Activated CD8-positive, alpha-beta T cell treated with anti-CD3 and anti-CD28 coated beads for 36 hours (primary cell): ENCODE measurements at regions not wholly inside any gene's neighbourhood (a gene's known extent, or its start where the extent isn't known, plus 50 kb on each side); places are given as distances from the start of the nearest gene placed in this dataset.

Source experiments
- ATAC-seq: fragments of 200-7000 bp; cut with Tn5 transposase; one replicate; pipeline ENCODE4 v1.10.0; 2021; ENCODE audit warnings: mild to moderate bottlenecking, moderate library complexity
- CTCF ChIA-PET: fragments of 350-600 bp; sonication (Branson Sonifier 250); formaldehyde crosslinking; loops from one replicate; lab custom pipeline; 2021; ENCODE audit warnings: antibody characterized with exemption; lab: Charles Lee
- POLR2A ChIA-PET: fragments of 350-600 bp; sonication (Branson Sonifier 250); formaldehyde crosslinking; loops from one replicate; lab custom pipeline; 2021; ENCODE audit warnings: antibody characterized with exemption; lab: Charles Lee
- DNase-seq: peaks from one replicate; pipeline ENCODE4 v3.0.0-alpha.2; 2020
- H3K27ac Mint-ChIP-seq: one replicate; pipeline ENCODE4 v1.8.0; 2021; ENCODE audit warnings: mild to moderate bottlenecking, mixed read lengths
- H3K27me3 Mint-ChIP-seq: one replicate; pipeline ENCODE4 v1.8.0; 2021; ENCODE audit warnings: mixed read lengths
- H3K36me3 Mint-ChIP-seq: one replicate; pipeline ENCODE4 v1.8.0; 2021; ENCODE audit warnings: low read depth, mixed read lengths
- H3K4me1 Mint-ChIP-seq: one replicate; pipeline ENCODE4 v1.8.0; 2021; ENCODE audit warnings: low read depth, mixed read lengths
- H3K4me3 Mint-ChIP-seq: one replicate; pipeline ENCODE4 v1.8.0; 2021; ENCODE audit warnings: mild to moderate bottlenecking, moderate library complexity, mixed read lengths
- H3K9me3 Mint-ChIP-seq: one replicate; pipeline ENCODE4 v1.8.0; 2021; ENCODE audit warnings: mixed read lengths
- CTCF ChIP-seq: fragments of 200-600 bp; IDR thresholded peaks from one replicate; pipeline ENCODE4 v1.8.0; 2022; ENCODE audit warnings: antibody characterized with exemption, mild to moderate bottlenecking
- intact Hi-C: fragments of 100-400 bp; cut with micrococcal nuclease; formaldehyde crosslinking; loops from one replicate; pipeline ENCODE4 v1.10.0; 2022

- TF ChIP-seq CTCF, result no peak
- no peaks in the 10 kb centered on the region for H3K9me3 Mint-ChIP-seq
- intact Hi-C loops, result loop anchor here (10.0 kb wide), 1 partner anchor 94 kb away; no protein-coding TSS in a partner anchor
- DNase-seq, result no peak
- peaks cover 19% of the 10 kb centered on the region for H3K27me3 Mint-ChIP-seq
- no peak overlapping the region for H3K4me3 Mint-ChIP-seq
- ChIA-PET CTCF (interaction anchor here (0.7 to 1.9 kb wide), 4 partner anchors 8 to 92 kb away, joined by 3 to 7 read pairs (median 6); no protein-coding TSS in a partner anchor), POLR2A (no interaction called here)
- ATAC-seq, result no peak
- H3K36me3 Mint-ChIP-seq, result no peaks in the 10 kb centered on the region
- H3K4me1 Mint-ChIP-seq, result no peaks in the 10 kb centered on the region
- no peak overlapping the region for H3K27ac Mint-ChIP-seq
Measured at GRCh38 chr13:27861165-27861564, 58.6 kb upstream of the PDX1 start.

GRCh38 chr13:27868641-27869435 is 51.0 kb upstream of the PDX1 start:
- ATAC-seq (no peak), DNase-seq (no peak)
- no peaks in the 10 kb centered on the region for H3K9me3 Mint-ChIP-seq
- H3K27ac Mint-ChIP-seq, result no peak overlapping the region
- no peak overlapping the region for H3K4me3 Mint-ChIP-seq
- no peaks in the 10 kb centered on the region for H3K4me1 Mint-ChIP-seq
- POLR2A ChIA-PET, result no interaction called here
- intact Hi-C loops, result loop anchor here (10.0 kb wide), 1 partner anchor 86 kb away; no protein-coding TSS in a partner anchor
- H3K27me3 Mint-ChIP-seq, result peaks cover 22% of the 10 kb centered on the region
- no peaks in the 10 kb centered on the region for H3K36me3 Mint-ChIP-seq
- peak; percentile 74 for TF ChIP-seq CTCF
- CTCF ChIA-PET, result interaction anchor here (0.9 to 3.5 kb wide), 23 partner anchors 9 to 671 kb away, joined by 3 to 36 read pairs (median 5); no protein-coding TSS in a partner anchor

GRCh38 chr13:27869436-27870095 is 50.2 kb upstream of the PDX1 start:
- Mint-ChIP-seq H3K36me3 (no peaks in the 10 kb centered on the region), H3K27ac (no peak overlapping the region), H3K4me3 (no peak overlapping the region), H3K9me3 (no peaks in the 10 kb centered on the region), H3K27me3 (peaks cover 22% of the 10 kb centered on the region), H3K4me1 (no peaks in the 10 kb centered on the region)
- no peak for DNase-seq
- CTCF ChIA-PET, result interaction anchor here (0.9 to 3.5 kb wide), 22 partner anchors 9 to 621 kb away, joined by 3 to 36 read pairs (median 5); no protein-coding TSS in a partner anchor
- peak; percentile 51 for TF ChIP-seq CTCF
- intact Hi-C loops, result loop anchor here (10.0 kb wide), 1 partner anchor 85 kb away; no protein-coding TSS in a partner anchor
- POLR2A ChIA-PET, result no interaction called here
- ATAC-seq, result no peak
